Left lung (tissue), 4 donors: ENCODE measurements at regions not wholly inside any gene's neighbourhood (a gene's known extent, or its start where the extent isn't known, plus 50 kb on each side); places are given as distances from the start of the nearest gene placed in this dataset.
A peak's percentile ranks its signal among the peaks of the same experiment; 100 is the strongest.

Source experiments
- ATAC-seq: fragments of 200-7000 bp; cut with Tn5 transposase; one replicate; pipeline ENCODE4 v1.9.1; 2020; ENCODE audit warnings: moderate library complexity
- DNase-seq, 4 donors: peaks; one replicate each; pipeline ENCODE4 v3.0.0-alpha.2; 2013 to 2020
- H3K27ac ChIP-seq, 2 donors: fragments of 200-600 bp; sonication (generic) in 1 of 2; one replicate each; pipeline versions ENCODE4 v1.5.0 to v1.8.0; 2020 to 2021
- H3K27me3 ChIP-seq, 2 donors: fragments of 200-600 bp; sonication (generic) in 1 of 2; one replicate each; pipeline versions ENCODE4 v1.5.0 to v1.8.0; 2020 to 2021
- H3K36me3 ChIP-seq, 2 donors: fragments of 200-600 bp; sonication (generic) in 1 of 2; one replicate each; pipeline versions ENCODE4 v1.5.0 to v1.8.0; 2020 to 2021
- H3K4me1 ChIP-seq, 2 donors: fragments of 200-600 bp; one replicate each; pipeline ENCODE4 v1.8.0; 2021
- H3K4me3 ChIP-seq, 2 donors: fragments of 200-600 bp; sonication (generic) in 1 of 2; one replicate each; pipeline versions ENCODE4 v1.5.0 to v1.8.0; 2020 to 2021; ENCODE audit warnings: mild to moderate bottlenecking in 1 of 2
- H3K9me3 ChIP-seq, 2 donors: fragments of 200-600 bp; sonication (generic) in 1 of 2; one replicate each; pipeline versions ENCODE4 v1.5.0 to v1.8.0; 2020 to 2021
- intact Hi-C, 2 donors: fragments of 100-400 bp; cut with DNase I; formaldehyde crosslinking; loops; one replicate each; pipeline versions ENCODE4 v1.11.2 to v1.14.2; 2022
- TF ChIP-seq, protein P1 (sequence below), 2 donors: fragments of 200-600 bp; sonication (generic) in 1 of 2; IDR thresholded peaks; one replicate each; pipeline versions ENCODE4 v1.5.0 to v1.8.0; 2021; ENCODE audit warnings: antibody characterized with exemption in 2 of 2
- donor health status: DM: no; HTN: yes; CAD: no.
- donor health status: DM: no; HTN: no; CAD: no.

DNA sequence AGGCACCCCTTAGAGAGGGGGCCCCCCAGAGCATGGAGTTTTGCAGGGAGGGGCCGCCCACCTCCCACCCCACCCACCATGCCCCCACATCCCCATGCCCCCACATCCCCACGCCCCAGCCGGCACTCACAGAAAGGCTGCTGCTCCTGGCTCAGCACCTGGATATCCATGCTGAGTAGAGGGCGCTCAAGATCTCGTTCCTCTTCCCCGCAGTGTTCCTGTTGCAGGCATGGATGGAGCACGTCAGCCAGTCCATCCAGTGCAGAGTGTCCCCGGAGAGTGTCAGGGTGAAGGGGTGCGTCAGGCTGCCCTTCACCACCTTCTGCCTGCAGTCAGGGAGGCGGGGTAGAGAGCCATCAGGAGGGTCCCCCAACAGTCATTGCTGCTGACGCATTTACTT is 156.2 kb downstream of the CRYBB2 start:
- intact Hi-C loops: no loop called here
- Histone ChIP-seq H3K9me3 (no peaks in the 10 kb centered on the region), H3K27ac (no peak overlapping the region), H3K36me3 (peaks cover 0 to 93% of the 10 kb centered on the region in 2 donors), H3K27me3 (no peaks in the 10 kb centered on the region), H3K4me3 (no peak overlapping the region), H3K4me1 (peaks cover 0 to 9% of the 10 kb centered on the region in 2 donors)
- TF ChIP-seq, protein P1, sequence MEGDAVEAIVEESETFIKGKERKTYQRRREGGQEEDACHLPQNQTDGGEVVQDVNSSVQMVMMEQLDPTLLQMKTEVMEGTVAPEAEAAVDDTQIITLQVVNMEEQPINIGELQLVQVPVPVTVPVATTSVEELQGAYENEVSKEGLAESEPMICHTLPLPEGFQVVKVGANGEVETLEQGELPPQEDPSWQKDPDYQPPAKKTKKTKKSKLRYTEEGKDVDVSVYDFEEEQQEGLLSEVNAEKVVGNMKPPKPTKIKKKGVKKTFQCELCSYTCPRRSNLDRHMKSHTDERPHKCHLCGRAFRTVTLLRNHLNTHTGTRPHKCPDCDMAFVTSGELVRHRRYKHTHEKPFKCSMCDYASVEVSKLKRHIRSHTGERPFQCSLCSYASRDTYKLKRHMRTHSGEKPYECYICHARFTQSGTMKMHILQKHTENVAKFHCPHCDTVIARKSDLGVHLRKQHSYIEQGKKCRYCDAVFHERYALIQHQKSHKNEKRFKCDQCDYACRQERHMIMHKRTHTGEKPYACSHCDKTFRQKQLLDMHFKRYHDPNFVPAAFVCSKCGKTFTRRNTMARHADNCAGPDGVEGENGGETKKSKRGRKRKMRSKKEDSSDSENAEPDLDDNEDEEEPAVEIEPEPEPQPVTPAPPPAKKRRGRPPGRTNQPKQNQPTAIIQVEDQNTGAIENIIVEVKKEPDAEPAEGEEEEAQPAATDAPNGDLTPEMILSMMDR (IDR thresholded peaks at IDR 0.05): no peak
- DNase-seq (no peak), ATAC-seq (no peak)

DNA sequence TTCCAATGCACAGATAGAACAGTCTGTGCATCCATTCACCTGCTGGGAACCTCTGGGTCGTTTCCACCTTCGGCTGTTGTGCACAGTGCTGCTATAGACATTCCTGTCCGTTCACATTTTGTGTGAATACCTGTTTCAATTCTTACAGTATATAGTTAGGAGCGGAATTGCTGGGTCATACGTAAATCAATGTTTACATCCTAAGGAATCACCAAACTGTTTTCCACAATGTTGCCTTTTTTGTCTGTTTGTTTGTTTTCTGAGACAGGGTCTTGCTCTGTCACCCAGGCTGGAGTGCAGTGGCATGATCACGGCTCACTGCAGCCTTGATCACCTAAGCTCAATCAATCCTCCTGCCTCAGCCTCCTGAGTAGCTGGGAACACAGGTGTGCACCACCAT is 158.3 kb downstream of the CRYBB2 start:
- TF ChIP-seq, protein P1 (IDR thresholded peaks at IDR 0.05): no peak
- H3K4me3 ChIP-seq: no peak overlapping the region
- no peak overlapping the region for H3K27ac ChIP-seq
- intact Hi-C loops: no loop called here
- ATAC-seq (no peak), DNase-seq (no peak)
- H3K36me3 ChIP-seq: peaks cover 0 to 82% of the 10 kb centered on the region in 2 donors
- H3K27me3 ChIP-seq: no peaks in the 10 kb centered on the region
- H3K9me3 ChIP-seq: no peaks in the 10 kb centered on the region
- peaks cover 0 to 9% of the 10 kb centered on the region in 2 donors for H3K4me1 ChIP-seq

DNA sequence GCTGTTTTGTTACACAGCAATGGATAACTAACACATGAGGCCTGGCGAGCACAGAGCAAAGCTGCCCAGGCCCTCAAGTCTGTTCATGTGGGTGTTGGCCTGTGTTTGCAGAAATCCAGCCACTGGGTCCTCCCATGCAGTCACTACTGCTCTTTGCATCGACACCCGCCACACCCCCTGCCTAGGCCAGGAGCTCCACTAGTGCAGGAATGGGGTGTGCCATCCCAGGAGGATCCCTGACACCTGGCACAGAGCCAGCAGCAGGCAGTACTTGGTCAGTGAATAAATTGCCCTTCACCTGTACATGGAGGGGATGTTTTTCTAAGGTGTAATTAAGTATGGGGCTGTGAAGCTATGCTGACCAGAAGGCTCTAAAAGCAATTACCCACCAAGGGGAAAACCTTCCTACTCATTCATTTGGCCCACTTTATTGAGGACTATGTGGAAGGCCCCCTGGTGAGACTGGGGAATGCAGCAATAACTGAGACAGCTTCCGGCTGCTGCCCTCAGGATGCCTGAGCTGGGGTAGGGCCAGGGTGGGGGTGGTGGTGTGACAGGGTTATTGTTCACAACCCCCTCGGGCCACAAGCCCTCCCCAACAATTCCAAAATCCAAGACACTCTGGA is 160.8 kb downstream of the CRYBB2 start:
- ATAC-seq: no peak
- H3K9me3 ChIP-seq: no peaks in the 10 kb centered on the region
- peaks cover 0 to 58% of the 10 kb centered on the region in 2 donors for H3K36me3 ChIP-seq
- intact Hi-C loops: no loop called here
- no peaks in the 10 kb centered on the region for H3K27me3 ChIP-seq
- no peak for DNase-seq
- no peak overlapping the region for H3K4me3 ChIP-seq
- H3K27ac ChIP-seq: no peak overlapping the region
- peaks cover 0 to 1% of the 10 kb centered on the region in 2 donors for H3K4me1 ChIP-seq
- TF ChIP-seq, protein P1 (IDR thresholded peaks at IDR 0.05): no peak

DNA sequence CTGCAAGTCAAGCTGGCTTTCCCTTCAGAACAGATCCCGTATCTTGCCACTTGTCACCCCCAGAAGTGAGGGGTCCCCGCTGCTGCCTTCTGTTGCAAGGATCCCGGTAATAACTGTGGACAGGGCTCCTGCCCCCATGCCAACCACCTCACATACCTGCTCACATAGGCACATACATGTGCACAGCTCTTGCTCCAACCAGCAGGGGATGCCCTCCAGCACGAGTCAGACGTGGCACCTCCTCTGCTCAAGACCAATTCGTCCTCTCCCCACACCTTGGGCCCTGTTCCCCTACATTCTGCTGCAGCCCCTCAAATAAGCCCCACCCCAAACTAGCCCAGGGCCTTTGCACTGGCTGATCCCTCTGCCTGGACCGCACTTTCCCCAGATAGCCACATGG is 163.3 kb downstream of the CRYBB2 start:
- Histone ChIP-seq H3K4me3 (no peak overlapping the region), H3K27ac (no peak overlapping the region), H3K36me3 (peaks cover 0 to 38% of the 10 kb centered on the region in 2 donors), H3K4me1 (peaks cover 0 to 20% of the 10 kb centered on the region in 2 donors), H3K27me3 (no peaks in the 10 kb centered on the region), H3K9me3 (no peaks in the 10 kb centered on the region)
- DNase-seq (no peak), ATAC-seq (peak; percentile 33)
- TF ChIP-seq, protein P1 (IDR thresholded peaks at IDR 0.05): no peak
- intact Hi-C loops: no loop called here

DNA sequence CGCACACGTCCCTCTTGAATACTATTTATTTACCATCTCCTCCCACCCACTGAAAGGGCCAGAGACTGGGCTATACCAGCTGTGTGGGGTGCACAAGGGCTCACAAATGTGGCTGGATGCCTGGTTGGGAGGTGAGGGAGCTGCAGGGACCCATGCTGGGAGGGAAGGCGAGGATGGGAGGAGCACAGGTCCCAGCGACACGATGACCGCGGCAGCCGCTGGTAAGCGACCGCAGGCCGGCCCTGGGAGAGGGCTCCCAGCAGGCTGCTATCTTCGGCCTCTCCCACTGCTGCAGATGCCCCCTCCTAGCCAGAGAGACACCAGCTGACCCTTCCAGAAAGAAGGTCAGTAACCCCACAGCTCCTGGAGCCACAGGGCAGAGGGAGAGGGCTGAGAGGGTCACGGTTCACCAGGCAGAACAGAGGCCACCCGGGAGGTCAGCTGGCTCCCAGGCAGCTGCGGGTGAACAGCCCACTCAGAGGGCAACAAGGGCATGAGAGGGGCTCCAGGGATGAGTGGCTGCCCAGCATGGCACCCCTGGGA is 163.9 kb downstream of the CRYBB2 start:
- TF ChIP-seq, protein P1 (IDR thresholded peaks at IDR 0.05): no peak
- ATAC-seq: no peak
- no peak overlapping the region for H3K27ac ChIP-seq

More for the DNA sequence above, 163.9 kb downstream of the CRYBB2 start:
- peaks cover 0 to 26% of the 10 kb centered on the region in 2 donors for H3K4me1 ChIP-seq
- no peaks in the 10 kb centered on the region for H3K27me3 ChIP-seq
- DNase-seq: no peak
- no peak overlapping the region for H3K4me3 ChIP-seq
- H3K36me3 ChIP-seq: peaks cover 0 to 34% of the 10 kb centered on the region in 2 donors
- intact Hi-C loops: no loop called here
- no peaks in the 10 kb centered on the region for H3K9me3 ChIP-seq
